AG04450 (cell line): ENCODE measurements at regions not wholly inside any gene's neighbourhood (a gene's known extent, or its start where the extent isn't known, plus 50 kb on each side); places are given as distances from the start of the nearest gene placed in this dataset.
"Not testable (repeated sequence)": the region's sequence is repeated elsewhere in the genome, so short reads cannot be mapped to it uniquely, and the experiment has no call there.

Experiments used
- CTCF ChIA-PET: fragments of 300-600, 350-600 bp; formaldehyde crosslinking; extraction: SDS; loops from one replicate; lab custom pipeline; 2022; ENCODE audit warnings: antibody characterized with exemption, inconsistent platforms; lab: Charles Lee
- POLR2A ChIA-PET: fragments of 350-600 bp; formaldehyde crosslinking; extraction: SDS; loops from one replicate; lab custom pipeline; 2021; ENCODE audit warnings: antibody characterized with exemption, inconsistent platforms; lab: Yijun Ruan, JAX
- DNase-seq: peaks from one replicate; pipeline ENCODE4 v3.0.0-alpha.2; 2011; ENCODE audit warnings: low read depth, low spot score
- H3K27ac ChIP-seq: one replicate; pipeline ENCODE4 v1.5.1; 2012; ENCODE audit warnings: low read depth, low read length, control low read depth
- H3K27me3 ChIP-seq: one replicate; pipeline ENCODE4 v1.6.0; 2012; ENCODE audit warnings: low read length; ENCODE audit not compliant: control insufficient read depth, insufficient read depth
- H3K4me3 ChIP-seq: 2 replicates; pipeline ENCODE4 v1.5.1; 2011; ENCODE audit warnings: mild to moderate bottlenecking, low read depth, low read length, control low read depth
- H3K9me3 ChIP-seq: 2 replicates; pipeline ENCODE4 v1.5.1; 2012; ENCODE audit warnings: low read length; ENCODE audit not compliant: control insufficient read depth, insufficient read depth
- CTCF ChIP-seq: IDR thresholded peaks from 2 replicates; pipeline ENCODE4 v1.5.1; 2011; ENCODE audit warnings: low read depth, low read length, control low read depth, inconsistent platforms

GRCh38 chr4:181018472-181018871, 1224.7 kb upstream of the TENM3 start:
- Histone ChIP-seq H3K4me3 (no peak overlapping the region), H3K27me3 (no peaks in the 10 kb centered on the region), H3K9me3 (no peaks in the 10 kb centered on the region), H3K27ac (no peak overlapping the region)
- no peak for DNase-seq
- no peak for TF ChIP-seq CTCF
- ChIA-PET POLR2A (no interaction called here), CTCF (interaction anchor here (0.6 kb wide), 1 partner anchor 354 kb away, joined by 4 read pairs; no protein-coding TSS in a partner anchor)

DNA sequence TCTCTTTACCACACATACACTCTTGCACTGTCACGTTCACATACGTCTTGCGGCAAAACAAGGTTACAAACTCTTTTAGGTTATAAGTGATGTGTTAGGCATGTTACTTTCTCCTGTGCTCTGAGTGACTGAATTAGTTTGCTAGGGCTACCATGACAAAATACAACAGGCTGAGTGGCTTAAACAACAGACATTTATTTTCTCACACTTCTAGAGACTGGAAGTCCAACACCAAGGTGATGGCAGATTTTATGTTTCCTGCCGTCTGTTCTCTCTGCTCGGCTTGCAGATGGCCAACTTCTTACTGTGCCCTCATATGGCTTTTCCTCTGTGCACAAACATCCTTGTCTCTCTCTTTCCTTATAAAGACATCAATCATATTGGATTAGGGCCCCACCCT, 1224.3 kb upstream of the TENM3 start:
- POLR2A ChIA-PET: no interaction called here
- H3K4me3 ChIP-seq: no peak overlapping the region
- H3K27ac ChIP-seq: no peak overlapping the region
- no peaks in the 10 kb centered on the region for H3K9me3 ChIP-seq
- no peak for TF ChIP-seq CTCF
- no peaks in the 10 kb centered on the region for H3K27me3 ChIP-seq
- no peak for DNase-seq
- CTCF ChIA-PET: interaction anchor here (0.6 kb wide), 1 partner anchor 354 kb away, joined by 4 read pairs; no protein-coding TSS in a partner anchor

- no peak for DNase-seq
- Histone ChIP-seq H3K4me3 (no peak overlapping the region), H3K27ac (no peak overlapping the region), H3K9me3 (no peaks in the 10 kb centered on the region), H3K27me3 (no peaks in the 10 kb centered on the region)
- ChIA-PET POLR2A (no interaction called here), CTCF (no interaction called here)
- TF ChIP-seq CTCF: no peak
Measured at GRCh38 chr4:181020456-181020855, 1222.7 kb upstream of the TENM3 start.

DNA sequence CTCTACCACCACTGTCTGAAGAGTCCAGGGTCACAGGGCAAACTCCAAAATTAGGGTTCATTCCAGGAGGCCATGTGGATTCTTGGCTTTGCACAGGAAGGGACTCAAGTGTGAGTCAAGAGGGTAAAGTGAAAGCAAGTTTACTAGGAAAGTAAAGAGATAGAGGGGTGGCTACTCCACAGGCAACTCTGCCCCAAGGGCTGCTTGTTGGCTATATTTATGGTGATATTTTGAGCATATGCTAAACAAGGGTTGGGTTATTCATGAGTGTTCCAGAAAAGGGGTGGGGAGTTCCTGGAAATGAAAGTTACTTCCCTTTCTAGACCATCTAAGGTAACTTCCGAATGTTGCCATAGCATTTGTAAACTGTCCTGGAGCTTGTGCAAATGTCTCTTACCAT, 1222.0 kb upstream of the TENM3 start:
- H3K9me3 ChIP-seq: no peaks in the 10 kb centered on the region
- H3K27me3 ChIP-seq: no peaks in the 10 kb centered on the region
- ChIA-PET CTCF (no interaction called here), POLR2A (no interaction called here)
- H3K27ac ChIP-seq: no peak overlapping the region
- H3K4me3 ChIP-seq: no peak overlapping the region
- no peak for DNase-seq
- TF ChIP-seq CTCF: no peak

- CTCF ChIA-PET, H3K4me3 ChIP-seq, H3K27me3 ChIP-seq, H3K27ac ChIP-seq, H3K9me3 ChIP-seq, POLR2A ChIA-PET: not testable (repeated sequence)
- DNase-seq: peak; percentile 15
Measured at GRCh38 chr4:181030135-181030921, 1212.9 kb upstream of the TENM3 start.
